ENCODE measurements at regions not wholly inside any gene's neighbourhood (a gene's known extent, or its start where the extent isn't known, plus 50 kb on each side); places are given as distances from the start of the nearest gene placed in this dataset.

DNA sequence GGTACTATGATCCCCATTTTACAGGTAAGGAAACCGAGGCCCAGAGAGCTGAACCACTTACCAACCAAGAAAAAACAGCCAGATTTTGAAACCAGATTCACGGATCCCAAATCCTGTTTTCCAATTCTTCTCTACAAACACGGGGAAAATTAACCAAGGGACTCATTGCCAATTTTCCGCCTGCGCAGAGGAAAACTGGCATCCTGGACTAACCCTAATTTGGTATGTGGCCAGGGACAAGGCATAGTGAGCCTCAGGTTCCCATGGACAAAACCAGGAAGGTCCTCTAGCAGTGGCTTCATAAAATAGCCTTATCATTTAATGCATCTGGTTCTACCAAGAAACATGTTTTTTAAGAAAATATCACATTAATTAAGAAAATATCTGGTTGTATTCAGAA is 517.3 kb downstream of the MED13L start:
- DNase-seq (ENCODE audit: low read depth in 2 of 2): no peak
- no peak overlapping the region for H3K4me3 ChIP-seq (replicated peaks in 1 of 2; ENCODE audit: low read depth in 2 of 2, low read length in 2 of 2)
- TF ChIP-seq, protein P1, sequence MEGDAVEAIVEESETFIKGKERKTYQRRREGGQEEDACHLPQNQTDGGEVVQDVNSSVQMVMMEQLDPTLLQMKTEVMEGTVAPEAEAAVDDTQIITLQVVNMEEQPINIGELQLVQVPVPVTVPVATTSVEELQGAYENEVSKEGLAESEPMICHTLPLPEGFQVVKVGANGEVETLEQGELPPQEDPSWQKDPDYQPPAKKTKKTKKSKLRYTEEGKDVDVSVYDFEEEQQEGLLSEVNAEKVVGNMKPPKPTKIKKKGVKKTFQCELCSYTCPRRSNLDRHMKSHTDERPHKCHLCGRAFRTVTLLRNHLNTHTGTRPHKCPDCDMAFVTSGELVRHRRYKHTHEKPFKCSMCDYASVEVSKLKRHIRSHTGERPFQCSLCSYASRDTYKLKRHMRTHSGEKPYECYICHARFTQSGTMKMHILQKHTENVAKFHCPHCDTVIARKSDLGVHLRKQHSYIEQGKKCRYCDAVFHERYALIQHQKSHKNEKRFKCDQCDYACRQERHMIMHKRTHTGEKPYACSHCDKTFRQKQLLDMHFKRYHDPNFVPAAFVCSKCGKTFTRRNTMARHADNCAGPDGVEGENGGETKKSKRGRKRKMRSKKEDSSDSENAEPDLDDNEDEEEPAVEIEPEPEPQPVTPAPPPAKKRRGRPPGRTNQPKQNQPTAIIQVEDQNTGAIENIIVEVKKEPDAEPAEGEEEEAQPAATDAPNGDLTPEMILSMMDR (IDR thresholded peaks at IDR 0.05; ENCODE audit: low read depth, low read length): no peak

GRCh38 chr12:115758877-115759620 is 518.4 kb downstream of the MED13L start:
- DNase-seq (ENCODE audit: low read depth in 2 of 2): no peak
- no peak overlapping the region for H3K4me3 ChIP-seq (replicated peaks in 1 of 2; ENCODE audit: low read depth in 2 of 2, low read length in 2 of 2)
- TF ChIP-seq, protein P1 (IDR thresholded peaks at IDR 0.05; ENCODE audit: low read depth, low read length): no peak

GRCh38 chr12:115758183-115758582 is 519.3 kb downstream of the MED13L start:
- TF ChIP-seq, protein P1 (IDR thresholded peaks at IDR 0.05; ENCODE audit: low read depth, low read length): no peak
- no peak overlapping the region for H3K4me3 ChIP-seq (replicated peaks in 1 of 2; ENCODE audit: low read depth in 2 of 2, low read length in 2 of 2)
- no peak for DNase-seq (ENCODE audit: low read depth in 2 of 2)

DNA sequence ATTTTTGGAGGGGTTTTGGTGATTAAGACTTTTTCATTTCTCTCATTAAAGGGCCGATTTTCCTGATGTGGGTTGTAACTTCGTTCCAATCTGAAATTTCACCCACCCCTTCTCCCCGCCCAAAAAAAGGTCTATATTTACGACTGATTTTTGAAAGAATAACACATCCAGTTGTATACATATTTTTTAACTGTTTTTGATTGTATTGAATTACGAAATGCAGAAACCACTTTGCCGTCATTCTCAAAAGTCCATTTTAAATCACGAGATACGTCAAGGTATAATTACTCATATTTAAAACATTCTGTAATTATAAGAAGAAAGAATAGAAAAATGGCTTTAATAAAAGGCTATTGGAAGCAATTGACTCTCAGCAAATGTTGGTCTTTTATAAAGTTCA is 520.7 kb downstream of the MED13L start:
- TF ChIP-seq, protein P1 (IDR thresholded peaks at IDR 0.05; ENCODE audit: low read depth, low read length): no peak
- H3K4me3 ChIP-seq (replicated peaks in 1 of 2; ENCODE audit: low read depth in 2 of 2, low read length in 2 of 2): no peak overlapping the region
- no peak for DNase-seq (ENCODE audit: low read depth in 2 of 2)

- no peak for DNase-seq (ENCODE audit: low read depth in 2 of 2)
- no peak overlapping the region for H3K4me3 ChIP-seq (replicated peaks in 1 of 2; ENCODE audit: low read depth in 2 of 2, low read length in 2 of 2)
- TF ChIP-seq, protein P1 (IDR thresholded peaks at IDR 0.05; ENCODE audit: low read depth, low read length): no peak
Measured at GRCh38 chr12:115756271-115756670, 521.2 kb downstream of the MED13L start.

DNA sequence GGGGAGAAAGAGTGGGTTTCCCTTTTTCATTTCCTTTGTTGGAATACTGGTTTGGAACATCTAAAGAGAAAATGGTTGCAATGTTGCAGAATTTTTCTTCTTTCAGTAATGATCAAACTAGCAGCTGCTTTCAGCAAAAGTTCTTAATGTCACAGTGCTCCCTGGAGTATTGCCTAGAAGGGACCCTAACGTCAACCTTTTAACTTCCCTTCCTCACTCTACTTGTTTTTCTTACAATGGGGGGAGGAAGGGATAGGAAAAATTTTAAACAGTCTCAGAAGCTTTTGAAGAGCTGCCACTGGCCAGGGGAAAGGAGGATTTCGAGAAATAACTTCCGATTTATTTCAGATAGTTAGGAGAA is 521.8 kb downstream of the MED13L start:
- TF ChIP-seq, protein P1 (IDR thresholded peaks at IDR 0.05; ENCODE audit: low read depth, low read length): no peak
- no peak for DNase-seq (ENCODE audit: low read depth in 2 of 2)
- no peak overlapping the region for H3K4me3 ChIP-seq (replicated peaks in 1 of 2; ENCODE audit: low read depth in 2 of 2, low read length in 2 of 2)
